Medulla oblongata (tissue), 1 donor: ENCODE measurements at regions not wholly inside any gene's neighbourhood (a gene's known extent, or its start where the extent isn't known, plus 50 kb on each side); places are given as distances from the start of the nearest gene placed in this dataset.
"Not testable (repeated sequence)": the region's sequence is repeated elsewhere in the genome, so short reads cannot be mapped to it uniquely, and the experiment has no call there.

Experiments
- DNase-seq: peaks from one replicate; pipeline ENCODE4 v3.0.0-alpha.2; 2015; ENCODE audit errors: extremely low spot score

DNA sequence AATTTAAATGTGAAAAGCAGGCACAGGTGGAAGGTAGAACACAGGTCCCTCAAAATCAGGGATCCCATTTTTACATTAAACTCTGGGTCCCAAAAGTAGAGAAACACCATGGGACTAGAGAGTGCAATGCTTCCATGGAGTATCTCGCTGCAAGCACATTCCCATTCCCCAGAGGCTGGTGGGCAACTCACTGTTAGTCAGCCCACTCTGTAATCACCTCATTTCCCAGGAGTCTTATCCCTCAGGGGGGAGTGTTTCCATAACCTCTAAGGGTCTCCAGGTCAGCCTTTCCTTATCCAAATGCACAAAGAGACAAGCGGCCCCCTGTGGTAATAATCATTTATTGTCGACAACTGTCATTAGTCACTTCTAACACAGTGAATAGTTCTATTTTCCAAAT, 490.1 kb upstream of the LRRC7 start:
- DNase-seq = no peak

- DNase-seq = no peak
Observed at GRCh38 chr1:69081668-69082067, 486.1 kb upstream of the LRRC7 start.

GRCh38 chr1:69082312-69082711, 485.4 kb upstream of the LRRC7 start:
- no peak for DNase-seq

DNA sequence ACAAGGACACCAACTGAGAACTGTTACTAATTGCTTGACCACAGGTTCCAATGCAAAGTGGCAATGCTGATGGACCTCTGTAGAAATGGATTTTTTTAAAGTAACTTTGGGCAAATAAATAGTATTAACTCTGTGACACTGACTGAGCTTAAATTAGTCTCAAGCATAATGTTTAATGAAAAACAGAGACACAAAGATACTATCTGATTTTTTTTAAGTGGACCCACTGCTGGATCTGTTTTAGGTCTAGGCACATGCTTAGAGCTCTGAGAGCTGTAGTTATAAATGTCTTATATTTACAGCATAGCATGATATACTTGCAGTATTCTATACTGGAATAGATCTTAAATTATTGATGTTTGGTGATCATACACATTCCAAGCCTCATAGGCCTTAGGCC, 481.6 kb upstream of the LRRC7 start:
- no peak for DNase-seq

GRCh38 chr1:69088571-69088970, 479.2 kb upstream of the LRRC7 start:
- no peak for DNase-seq

GRCh38 chr1:69090170-69090569, 477.6 kb upstream of the LRRC7 start:
- no peak for DNase-seq

DNA sequence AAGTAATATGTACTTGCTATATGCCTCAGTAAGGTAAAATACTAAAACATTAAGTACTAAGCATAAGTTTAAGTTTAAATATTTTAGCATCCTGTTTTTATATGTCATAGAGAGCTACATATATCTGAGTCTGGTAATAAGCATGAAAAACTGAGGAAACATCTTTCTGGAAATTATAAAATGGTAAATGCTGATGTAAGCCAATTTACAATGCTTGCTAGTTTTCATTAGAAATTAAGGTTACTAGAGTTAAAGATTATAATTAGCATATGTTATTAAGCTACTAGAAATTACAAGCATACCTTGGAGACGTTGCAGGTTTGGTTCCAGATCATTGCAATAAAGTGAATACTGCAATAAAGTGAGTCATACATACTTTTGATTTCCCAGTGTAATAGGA, 477.0 kb upstream of the LRRC7 start:
- DNase-seq = no peak

GRCh38 chr1:69102058-69102457, 465.7 kb upstream of the LRRC7 start:
- not testable (repeated sequence) for DNase-seq

- no peak for DNase-seq
Observed at GRCh38 chr1:69103213-69103612, 464.5 kb upstream of the LRRC7 start.

- DNase-seq = no peak
Observed at GRCh38 chr1:69103705-69104385, 463.9 kb upstream of the LRRC7 start.

GRCh38 chr1:69104894-69105293, 462.8 kb upstream of the LRRC7 start:
- no peak for DNase-seq

- no peak for DNase-seq
Observed at GRCh38 chr1:69109277-69109676, 458.4 kb upstream of the LRRC7 start.

- DNase-seq = no peak
Observed at GRCh38 chr1:69110851-69111250, 456.9 kb upstream of the LRRC7 start.

DNA sequence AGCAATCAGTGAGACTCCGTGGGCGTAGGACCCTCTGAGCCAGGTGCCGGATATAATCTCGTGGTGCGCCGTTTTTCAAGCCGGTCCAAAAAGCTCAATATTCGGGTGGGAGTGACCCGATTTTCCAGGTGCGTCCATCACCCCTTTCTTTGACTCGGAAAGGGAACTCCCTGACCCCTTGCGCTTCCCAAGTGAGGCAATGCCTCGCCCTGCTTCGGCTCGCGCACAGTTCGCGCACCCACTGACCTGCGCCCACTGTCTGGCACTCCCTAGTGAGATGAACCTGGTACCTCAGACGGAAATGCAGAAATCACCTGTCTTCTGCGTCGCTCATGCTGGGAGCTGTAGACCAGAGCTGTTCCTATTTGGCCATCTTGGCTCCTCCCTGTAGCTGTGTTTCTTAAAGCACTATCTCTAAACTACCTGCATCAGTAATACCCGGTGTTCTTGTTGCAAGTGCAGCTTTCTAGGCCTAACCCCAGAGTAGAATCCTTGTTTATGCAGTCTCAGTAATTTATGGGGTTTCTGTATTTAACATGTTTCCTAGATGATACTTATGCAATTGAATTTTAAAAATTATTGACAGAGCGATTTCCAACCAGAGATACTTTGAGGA, 447.5 kb upstream of the LRRC7 start:
- DNase-seq = not testable (repeated sequence)

GRCh38 chr1:69120817-69121216, 446.9 kb upstream of the LRRC7 start:
- peak; percentile 41 for DNase-seq

GRCh38 chr1:69121723-69122122, 446.0 kb upstream of the LRRC7 start:
- no peak for DNase-seq

DNA sequence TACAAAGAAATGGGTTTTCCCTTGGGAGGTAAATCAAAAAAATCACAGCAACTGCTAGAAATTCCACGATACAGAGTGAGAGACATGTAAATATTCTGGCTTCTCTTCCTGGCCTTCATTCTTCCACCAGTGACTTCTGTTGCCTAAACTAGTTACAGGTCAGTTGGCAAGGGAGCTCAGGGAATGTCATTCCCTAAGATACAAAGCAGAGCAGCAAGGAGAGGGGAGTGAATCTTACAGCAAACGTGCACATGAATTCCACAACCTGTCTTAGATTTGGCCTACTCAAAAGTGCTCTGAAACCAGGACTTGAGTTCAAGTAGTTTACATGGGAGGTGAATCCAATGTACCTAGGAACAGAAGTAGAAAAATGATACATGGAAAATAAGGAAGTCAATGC, 445.3 kb upstream of the LRRC7 start:
- DNase-seq = no peak

- peak; percentile 81 for DNase-seq
Observed at GRCh38 chr1:69123486-69123885, 444.2 kb upstream of the LRRC7 start.

DNA sequence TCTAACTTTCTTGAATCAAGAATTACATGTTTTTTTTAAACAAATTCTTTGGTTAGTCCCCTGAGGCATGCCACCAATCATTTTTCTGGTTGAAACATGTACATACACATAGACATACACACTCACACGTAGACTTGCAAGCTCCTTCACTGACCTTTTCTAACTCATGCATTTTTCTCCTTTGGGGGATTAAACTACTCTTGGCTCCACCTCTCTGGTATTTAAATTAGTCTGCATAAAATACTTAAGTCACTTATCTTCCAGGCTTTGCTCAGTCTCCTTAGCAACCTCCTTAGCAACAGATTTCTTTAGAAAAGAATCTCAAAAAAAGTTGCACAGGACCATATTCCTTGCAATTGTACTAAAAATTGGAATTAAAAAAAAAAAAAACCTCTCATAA, 440.9 kb upstream of the LRRC7 start:
- DNase-seq = no peak

DNA sequence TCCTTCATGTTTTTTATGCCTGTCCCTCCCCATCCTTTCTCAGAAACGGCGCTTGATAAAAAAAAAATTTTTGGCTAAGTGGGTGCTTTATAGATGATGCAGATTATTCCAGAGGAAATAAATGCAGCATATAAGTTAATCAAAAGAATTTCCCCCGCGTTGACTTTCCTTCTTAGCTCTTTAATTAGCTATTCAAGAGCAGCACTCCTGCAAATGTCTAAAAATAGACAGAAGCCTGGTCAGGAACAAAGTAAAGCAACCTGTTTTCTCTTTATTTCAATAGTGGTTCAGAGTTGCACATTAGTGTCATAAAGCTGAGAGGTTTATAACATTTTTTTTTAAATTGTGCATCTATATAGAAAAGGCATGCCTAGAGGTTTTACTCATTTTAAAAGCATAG, 439.5 kb upstream of the LRRC7 start:
- DNase-seq = no peak

GRCh38 chr1:69129538-69129937, 438.2 kb upstream of the LRRC7 start:
- no peak for DNase-seq

DNA sequence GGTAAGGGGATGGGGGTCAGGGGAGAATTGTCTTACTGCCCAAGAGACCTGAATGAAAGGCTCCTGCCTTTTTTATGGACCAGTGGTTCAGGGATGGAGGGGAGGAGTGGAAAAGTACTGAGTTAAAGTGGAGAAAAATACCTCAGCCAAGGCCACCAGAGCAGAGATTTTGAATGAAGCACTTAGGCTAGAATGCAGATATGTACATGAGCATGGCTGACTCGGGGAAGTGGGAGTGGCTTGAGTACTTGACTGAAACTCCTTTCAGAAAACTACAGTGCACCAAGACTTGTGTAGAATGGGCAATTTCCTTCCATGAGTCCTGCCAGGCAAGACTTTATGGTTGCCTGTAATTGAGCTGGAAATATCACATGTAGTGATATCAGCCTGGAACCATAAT, 429.6 kb upstream of the LRRC7 start:
- DNase-seq = no peak

DNA sequence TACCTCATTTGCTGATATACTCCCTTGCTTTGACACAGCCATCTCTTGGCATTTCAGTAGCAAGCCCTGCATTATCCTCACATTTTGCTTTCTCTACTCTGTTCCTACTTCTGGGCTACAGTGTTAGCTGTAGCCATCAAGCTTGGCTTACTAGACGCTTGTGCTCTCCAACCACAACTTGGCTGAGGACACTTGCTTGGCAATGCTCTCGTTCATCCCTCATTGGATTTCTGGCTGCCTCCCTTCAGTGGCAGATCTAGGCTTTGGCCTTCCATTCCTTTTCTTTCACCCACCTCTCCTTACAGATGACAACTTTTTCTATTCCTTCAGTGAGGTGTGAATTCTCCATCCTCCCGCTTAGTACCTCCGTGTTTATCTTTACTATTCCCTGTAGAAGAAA, 428.7 kb upstream of the LRRC7 start:
- peak; percentile 76 for DNase-seq

DNA sequence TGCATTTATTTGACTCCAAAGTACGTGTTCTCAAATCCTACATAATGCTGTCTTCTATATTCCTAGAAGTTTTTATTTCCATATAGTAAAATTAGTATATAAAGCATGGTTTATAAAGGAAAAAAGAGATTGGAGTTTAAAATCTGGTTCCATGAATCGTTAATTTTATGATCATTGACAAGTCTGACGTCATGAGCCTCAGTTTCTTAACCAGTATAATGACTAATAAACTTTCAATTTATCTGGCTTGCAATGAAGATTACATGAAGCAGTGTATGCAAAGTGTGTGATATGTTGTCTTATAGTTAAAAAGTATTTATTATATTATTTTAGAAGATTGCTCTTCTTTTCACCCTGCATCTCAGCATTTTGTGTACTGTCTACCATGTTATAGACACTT, 421.4 kb upstream of the LRRC7 start:
- DNase-seq = no peak
